Omental fat pad (tissue), 3 donors: ENCODE measurements at regions not wholly inside any gene's neighbourhood (a gene's known extent, or its start where the extent isn't known, plus 50 kb on each side); places are given as distances from the start of the nearest gene placed in this dataset.

Experiments
- ATAC-seq: fragments of 150-250 bp; one replicate; pipeline ENCODE4 v1.9.1; 2016; ENCODE audit warnings: mild to moderate bottlenecking, moderate library complexity; ENCODE audit not compliant: low FRiP score
- DNase-seq: peaks from one replicate; pipeline ENCODE4 v3.0.0-alpha.2; 2019; ENCODE audit warnings: low spot score
- TF ChIP-seq, protein P1 (sequence below), 3 donors: fragments of 450-650 bp; IDR thresholded peaks; one replicate each; pipeline ENCODE4 v1.5.1; 2016 to 2017; ENCODE audit warnings: antibody characterized with exemption in 3 of 3, mild to moderate bottlenecking in 3 of 3, moderate library complexity in 2 of 3

DNA sequence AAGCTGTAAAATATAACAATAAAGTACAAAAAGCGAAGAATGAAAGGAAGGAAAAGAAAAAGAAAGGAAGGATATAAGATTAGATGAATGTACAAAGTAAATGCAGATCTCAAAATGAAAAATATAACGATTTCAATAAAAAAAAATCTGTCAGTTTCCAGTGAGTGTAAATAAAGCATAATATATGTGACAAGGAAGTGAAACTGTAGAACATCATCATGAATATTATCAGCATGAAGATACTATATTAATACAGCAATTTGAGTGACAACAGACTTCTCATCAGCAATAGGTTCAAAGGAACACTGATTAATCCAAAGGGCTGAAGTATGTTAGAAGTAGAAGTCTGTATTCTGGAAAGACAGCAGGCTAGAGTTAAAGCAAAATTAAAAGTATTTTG, 659.5 kb upstream of the MBL2 start:
- TF ChIP-seq, protein P1, sequence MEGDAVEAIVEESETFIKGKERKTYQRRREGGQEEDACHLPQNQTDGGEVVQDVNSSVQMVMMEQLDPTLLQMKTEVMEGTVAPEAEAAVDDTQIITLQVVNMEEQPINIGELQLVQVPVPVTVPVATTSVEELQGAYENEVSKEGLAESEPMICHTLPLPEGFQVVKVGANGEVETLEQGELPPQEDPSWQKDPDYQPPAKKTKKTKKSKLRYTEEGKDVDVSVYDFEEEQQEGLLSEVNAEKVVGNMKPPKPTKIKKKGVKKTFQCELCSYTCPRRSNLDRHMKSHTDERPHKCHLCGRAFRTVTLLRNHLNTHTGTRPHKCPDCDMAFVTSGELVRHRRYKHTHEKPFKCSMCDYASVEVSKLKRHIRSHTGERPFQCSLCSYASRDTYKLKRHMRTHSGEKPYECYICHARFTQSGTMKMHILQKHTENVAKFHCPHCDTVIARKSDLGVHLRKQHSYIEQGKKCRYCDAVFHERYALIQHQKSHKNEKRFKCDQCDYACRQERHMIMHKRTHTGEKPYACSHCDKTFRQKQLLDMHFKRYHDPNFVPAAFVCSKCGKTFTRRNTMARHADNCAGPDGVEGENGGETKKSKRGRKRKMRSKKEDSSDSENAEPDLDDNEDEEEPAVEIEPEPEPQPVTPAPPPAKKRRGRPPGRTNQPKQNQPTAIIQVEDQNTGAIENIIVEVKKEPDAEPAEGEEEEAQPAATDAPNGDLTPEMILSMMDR (IDR thresholded peaks at IDR 0.05), result no peak
- ATAC-seq (no peak), DNase-seq (no peak)

- TF ChIP-seq, protein P1 (IDR thresholded peaks at IDR 0.05), result no peak
- DNase-seq (no peak), ATAC-seq (no peak)
Observed at GRCh38 chr10:53430974-53431373, 658.4 kb upstream of the MBL2 start.

DNA sequence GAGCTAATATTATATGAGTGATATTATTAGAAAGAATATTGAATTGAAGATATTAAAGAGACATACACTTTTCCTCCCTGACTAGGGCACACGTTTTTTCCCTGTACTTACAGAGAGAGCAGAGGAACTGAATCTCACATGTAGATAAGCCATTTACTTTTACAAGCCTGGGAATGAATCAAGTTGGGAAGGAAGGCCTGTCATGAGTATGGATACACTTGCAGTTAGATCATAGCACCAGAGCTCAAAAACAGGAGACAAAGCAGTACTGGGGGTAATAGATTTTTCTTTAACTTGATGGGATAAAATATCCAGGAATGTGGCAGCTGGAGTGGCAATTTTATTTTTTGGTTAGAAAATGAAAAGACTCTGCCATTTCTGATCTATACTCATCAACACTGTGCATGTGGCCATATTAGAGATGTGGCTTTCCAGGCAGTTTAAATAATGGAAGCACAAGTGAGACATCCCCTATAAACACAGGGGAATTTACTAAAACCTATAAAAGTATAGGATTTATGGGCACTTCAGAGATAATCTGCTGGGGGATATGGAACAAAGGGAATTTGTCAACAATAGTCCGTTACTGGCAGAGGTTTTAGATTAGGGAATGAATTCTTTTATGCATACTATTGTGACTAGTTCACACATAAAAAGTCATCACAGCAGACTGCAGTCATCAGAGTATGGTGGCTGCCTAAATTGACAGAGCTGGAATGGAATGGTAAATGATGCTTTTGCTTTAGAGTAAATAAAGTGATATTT, 657.7 kb upstream of the MBL2 start:
- TF ChIP-seq, protein P1 (IDR thresholded peaks at IDR 0.05), result no peak
- ATAC-seq (no peak), DNase-seq (no peak)

DNA sequence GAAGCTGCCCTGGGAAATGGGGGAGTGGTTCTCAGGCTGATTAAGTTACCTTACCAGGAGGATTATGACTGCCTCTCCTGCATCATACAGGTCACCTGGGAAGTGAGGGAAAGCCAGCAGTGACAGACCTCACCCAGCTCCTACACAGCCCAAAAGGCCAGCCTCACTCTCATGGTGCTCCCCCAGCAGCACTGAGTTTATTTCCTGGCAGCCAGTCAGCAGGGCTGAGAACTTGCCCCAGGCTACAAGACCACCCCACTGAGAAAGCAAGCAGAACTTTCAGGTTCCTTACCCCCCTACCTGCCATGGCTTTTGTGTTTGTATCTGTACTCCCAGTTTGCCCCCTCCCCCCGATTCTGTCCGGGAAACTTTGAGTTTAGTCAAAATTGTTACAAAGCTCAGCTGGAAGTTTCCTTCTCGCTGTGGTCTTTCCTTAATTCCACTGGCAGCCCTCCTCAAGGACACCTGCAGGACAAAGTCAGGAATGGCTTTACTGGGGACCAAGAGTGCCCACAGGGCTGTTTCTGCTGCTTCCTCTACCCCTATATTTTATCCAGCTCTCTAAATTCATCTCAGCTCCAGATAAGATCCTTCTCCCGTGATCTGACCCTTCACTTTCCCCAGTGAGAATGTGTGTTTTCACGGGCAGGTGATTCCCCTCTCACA, 649.8 kb upstream of the MBL2 start:
- TF ChIP-seq, protein P1 (IDR thresholded peaks at IDR 0.05), result no peak
- DNase-seq, result no peak
- ATAC-seq, result no peak

DNA sequence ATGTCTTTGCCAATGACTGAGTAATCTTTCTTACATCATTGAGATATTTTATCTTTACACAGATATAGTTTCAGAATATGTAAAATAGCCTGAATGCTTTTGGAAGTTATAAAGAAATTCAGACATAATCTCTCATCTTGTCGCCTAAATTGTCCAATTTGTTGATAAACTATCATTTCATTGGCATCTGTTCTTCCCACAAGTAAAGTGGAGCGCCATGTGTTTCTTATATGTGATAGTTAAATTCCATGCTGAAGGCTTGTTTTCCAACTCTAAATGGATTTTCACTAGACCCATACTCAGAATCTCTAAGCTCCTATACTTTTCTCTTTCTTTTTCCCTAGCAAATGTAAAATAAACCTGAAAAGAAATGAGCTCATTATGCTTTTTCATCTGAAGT, 640.1 kb upstream of the MBL2 start:
- DNase-seq (no peak), ATAC-seq (no peak)
- TF ChIP-seq, protein P1 (IDR thresholded peaks at IDR 0.05), result no peak

GRCh38 chr10:53406532-53406931, 633.9 kb upstream of the MBL2 start:
- TF ChIP-seq, protein P1 (IDR thresholded peaks at IDR 0.05), result no peak
- ATAC-seq (no peak), DNase-seq (no peak)

DNA sequence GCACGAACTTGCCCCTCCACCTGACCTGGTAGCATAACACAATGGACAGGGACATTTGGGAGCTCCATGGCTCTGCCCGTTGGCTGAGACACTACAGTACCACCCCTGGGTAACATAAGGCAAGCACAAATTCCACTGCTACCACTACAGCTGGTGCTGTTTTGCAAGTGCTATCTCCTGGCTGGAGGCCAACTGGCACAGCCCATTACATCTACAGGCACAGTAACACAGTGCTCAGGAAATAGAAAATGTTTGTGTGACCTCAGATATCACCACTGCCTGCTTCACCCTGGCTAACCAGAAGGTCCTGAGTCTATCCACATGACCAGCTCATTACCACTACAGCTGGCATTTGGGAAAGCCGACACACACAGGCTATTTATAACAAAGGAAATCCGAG, 631.1 kb upstream of the MBL2 start:
- ATAC-seq (no peak), DNase-seq (no peak)
- TF ChIP-seq, protein P1 (IDR thresholded peaks at IDR 0.05), result no peak
